Testis (tissue), 2 donors: ENCODE measurements at regions not wholly inside any gene's neighbourhood (a gene's known extent, or its start where the extent isn't known, plus 50 kb on each side); places are given as distances from the start of the nearest gene placed in this dataset.

Experiments used
- POLR2A ChIP-seq: fragments of 450-650 bp; IDR thresholded peaks from one replicate; pipeline ENCODE4 v1.6.1; 2017; ENCODE audit warnings: antibody characterized with exemption, mild to moderate bottlenecking, moderate library complexity
- TF ChIP-seq, protein P1 (sequence below), 3 experiments: fragments of 450-650 bp in 2 of 3; fragments of 200-600 bp in 1 of 3; sonication (generic) in 1 of 3; IDR thresholded peaks; one replicate each; pipeline ENCODE4 v1.5.1; 2016 to 2019; ENCODE audit warnings: antibody characterized with exemption in 3 of 3, mild to moderate bottlenecking in 2 of 3, moderate library complexity in 1 of 3

DNA sequence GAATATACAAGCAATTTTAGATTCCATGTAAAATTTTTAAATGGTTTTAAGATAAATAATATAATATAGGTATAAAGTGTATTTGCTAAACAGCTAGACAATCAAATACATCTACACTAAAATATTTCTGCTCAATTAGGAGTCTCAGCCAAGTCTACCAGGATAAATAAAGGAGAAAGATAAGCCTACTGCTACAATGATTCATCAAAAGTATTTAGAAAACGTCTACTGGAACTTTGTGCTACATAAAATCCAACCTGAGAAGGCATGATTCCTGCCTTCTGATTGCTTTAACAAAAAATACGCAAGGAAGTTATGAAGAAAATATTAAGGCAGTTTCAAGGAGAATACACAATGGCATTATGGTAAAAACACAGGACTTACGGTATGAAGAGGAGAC is 570.6 kb downstream of the EFNA5 start:
- TF ChIP-seq, protein P1, sequence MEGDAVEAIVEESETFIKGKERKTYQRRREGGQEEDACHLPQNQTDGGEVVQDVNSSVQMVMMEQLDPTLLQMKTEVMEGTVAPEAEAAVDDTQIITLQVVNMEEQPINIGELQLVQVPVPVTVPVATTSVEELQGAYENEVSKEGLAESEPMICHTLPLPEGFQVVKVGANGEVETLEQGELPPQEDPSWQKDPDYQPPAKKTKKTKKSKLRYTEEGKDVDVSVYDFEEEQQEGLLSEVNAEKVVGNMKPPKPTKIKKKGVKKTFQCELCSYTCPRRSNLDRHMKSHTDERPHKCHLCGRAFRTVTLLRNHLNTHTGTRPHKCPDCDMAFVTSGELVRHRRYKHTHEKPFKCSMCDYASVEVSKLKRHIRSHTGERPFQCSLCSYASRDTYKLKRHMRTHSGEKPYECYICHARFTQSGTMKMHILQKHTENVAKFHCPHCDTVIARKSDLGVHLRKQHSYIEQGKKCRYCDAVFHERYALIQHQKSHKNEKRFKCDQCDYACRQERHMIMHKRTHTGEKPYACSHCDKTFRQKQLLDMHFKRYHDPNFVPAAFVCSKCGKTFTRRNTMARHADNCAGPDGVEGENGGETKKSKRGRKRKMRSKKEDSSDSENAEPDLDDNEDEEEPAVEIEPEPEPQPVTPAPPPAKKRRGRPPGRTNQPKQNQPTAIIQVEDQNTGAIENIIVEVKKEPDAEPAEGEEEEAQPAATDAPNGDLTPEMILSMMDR (IDR thresholded peaks at IDR 0.05), result no peak
- no peak for TF ChIP-seq POLR2A
